ENCODE measurements at regions not wholly inside any gene's neighbourhood (a gene's known extent, or its start where the extent isn't known, plus 50 kb on each side); places are given as distances from the start of the nearest gene placed in this dataset.

GRCh38 chr1:14136881-14137280, 436.9 kb downstream of the PRDM2 start:
- Histone ChIP-seq H3K4me1 (ENCODE audit: control insufficient read depth in 3 of 3, insufficient read depth in 2 of 3, low read depth in 1 of 3, low read length in 2 of 3) (peaks cover 0 to under 1% (median 0%) of the 10 kb centered on the region in 3 donors), H3K27ac (ENCODE audit: low read depth in 1 of 3, low read length in 2 of 3) (no peak overlapping the region), H3K27me3 (ENCODE audit: control insufficient read depth in 3 of 3, insufficient read depth in 3 of 3, low read length in 3 of 3) (no peaks in the 10 kb centered on the region), H3K9me3 (ENCODE audit: control insufficient read depth in 2 of 2, insufficient read depth in 1 of 2, low read depth in 1 of 2, low read length in 1 of 2) (no peaks in the 10 kb centered on the region), H3K4me3 (ENCODE audit: low read depth in 1 of 3, low read length in 3 of 3) (no peak overlapping the region), H3K36me3 (ENCODE audit: control insufficient read depth in 3 of 3, insufficient read depth in 2 of 3, low read depth in 1 of 3, low read length in 3 of 3) (no peaks in the 10 kb centered on the region)
- FAIRE-seq = no peak
- 66 to 87% (median 73%) methylated on average over 5 of the region's 5 CpGs for WGBS, 3 donors
- no peak for DNase-seq

- Histone ChIP-seq H3K27ac (ENCODE audit: low read depth in 1 of 3, low read length in 2 of 3) (no peak overlapping the region), H3K4me1 (ENCODE audit: control insufficient read depth in 3 of 3, insufficient read depth in 2 of 3, low read depth in 1 of 3, low read length in 2 of 3) (peaks cover 0 to 3% (median 0%) of the 10 kb centered on the region in 3 donors), H3K36me3 (ENCODE audit: control insufficient read depth in 3 of 3, insufficient read depth in 2 of 3, low read depth in 1 of 3, low read length in 3 of 3) (no peaks in the 10 kb centered on the region), H3K9me3 (ENCODE audit: control insufficient read depth in 2 of 2, insufficient read depth in 1 of 2, low read depth in 1 of 2, low read length in 1 of 2) (no peaks in the 10 kb centered on the region), H3K4me3 (ENCODE audit: low read depth in 1 of 3, low read length in 3 of 3) (no peak overlapping the region), H3K27me3 (ENCODE audit: control insufficient read depth in 3 of 3, insufficient read depth in 3 of 3, low read length in 3 of 3) (no peaks in the 10 kb centered on the region)
- DNase-seq (no peak), FAIRE-seq (no peak)
- 89 to 91% (median 90%) methylated on average over 6 of the region's 6 CpGs for WGBS, 3 donors
Measured at GRCh38 chr1:14137411-14138134, 437.6 kb downstream of the PRDM2 start.

GRCh38 chr1:14138135-14138506, 438.1 kb downstream of the PRDM2 start:
- no peak for FAIRE-seq
- no peaks in the 10 kb centered on the region for H3K27me3 ChIP-seq (ENCODE audit: control insufficient read depth in 3 of 3, insufficient read depth in 3 of 3, low read length in 3 of 3)
- no peak for DNase-seq
- H3K36me3 ChIP-seq (ENCODE audit: control insufficient read depth in 3 of 3, insufficient read depth in 2 of 3, low read depth in 1 of 3, low read length in 3 of 3) = no peaks in the 10 kb centered on the region
- 81 to 88% (median 81%) methylated on average over 3 of the region's 3 CpGs for WGBS, 3 donors
- peaks cover 0 to 3% (median 0%) of the 10 kb centered on the region in 3 donors for H3K4me1 ChIP-seq (ENCODE audit: control insufficient read depth in 3 of 3, insufficient read depth in 2 of 3, low read depth in 1 of 3, low read length in 2 of 3)
- no peaks in the 10 kb centered on the region for H3K9me3 ChIP-seq (ENCODE audit: control insufficient read depth in 2 of 2, insufficient read depth in 1 of 2, low read depth in 1 of 2, low read length in 1 of 2)
- no peak overlapping the region for H3K27ac ChIP-seq (ENCODE audit: low read depth in 1 of 3, low read length in 2 of 3)
- no peak overlapping the region for H3K4me3 ChIP-seq (ENCODE audit: low read depth in 1 of 3, low read length in 3 of 3)

GRCh38 chr1:14138687-14139086, 438.7 kb downstream of the PRDM2 start:
- FAIRE-seq (no peak), DNase-seq (no peak)
- H3K27ac ChIP-seq (ENCODE audit: low read depth in 1 of 3, low read length in 2 of 3) = no peak overlapping the region
- H3K4me3 ChIP-seq (ENCODE audit: low read depth in 1 of 3, low read length in 3 of 3) = no peak overlapping the region
- no peaks in the 10 kb centered on the region for H3K27me3 ChIP-seq (ENCODE audit: control insufficient read depth in 3 of 3, insufficient read depth in 3 of 3, low read length in 3 of 3)
- WGBS, 3 donors = 76 to 93% (median 84%) methylated on average over 6 of the region's 6 CpGs
- no peaks in the 10 kb centered on the region for H3K36me3 ChIP-seq (ENCODE audit: control insufficient read depth in 3 of 3, insufficient read depth in 2 of 3, low read depth in 1 of 3, low read length in 3 of 3)
- H3K4me1 ChIP-seq (ENCODE audit: control insufficient read depth in 3 of 3, insufficient read depth in 2 of 3, low read depth in 1 of 3, low read length in 2 of 3) = peaks cover 0 to 3% (median 0%) of the 10 kb centered on the region in 3 donors
- H3K9me3 ChIP-seq (ENCODE audit: control insufficient read depth in 2 of 2, insufficient read depth in 1 of 2, low read depth in 1 of 2, low read length in 1 of 2) = no peaks in the 10 kb centered on the region

GRCh38 chr1:14140831-14141401, 440.9 kb downstream of the PRDM2 start:
- DNase-seq = no peak
- no peak for FAIRE-seq

GRCh38 chr1:14141656-14142055, 441.7 kb downstream of the PRDM2 start:
- Histone ChIP-seq H3K9me3 (ENCODE audit: control insufficient read depth in 2 of 2, insufficient read depth in 1 of 2, low read depth in 1 of 2, low read length in 1 of 2) (no peaks in the 10 kb centered on the region), H3K27me3 (ENCODE audit: control insufficient read depth in 3 of 3, insufficient read depth in 3 of 3, low read length in 3 of 3) (no peaks in the 10 kb centered on the region), H3K4me1 (ENCODE audit: control insufficient read depth in 3 of 3, insufficient read depth in 2 of 3, low read depth in 1 of 3, low read length in 2 of 3) (peaks cover 0 to 3% (median 0%) of the 10 kb centered on the region in 3 donors), H3K27ac (ENCODE audit: low read depth in 1 of 3, low read length in 2 of 3) (no peak overlapping the region), H3K4me3 (ENCODE audit: low read depth in 1 of 3, low read length in 3 of 3) (no peak overlapping the region), H3K36me3 (ENCODE audit: control insufficient read depth in 3 of 3, insufficient read depth in 2 of 3, low read depth in 1 of 3, low read length in 3 of 3) (no peaks in the 10 kb centered on the region)
- DNase-seq (no peak), FAIRE-seq (no peak)
- 72 to 83% (median 78%) methylated on average over 6 of the region's 6 CpGs for WGBS, 3 donors

More at GRCh38 chr1:14140831-14141401, 440.9 kb downstream of the PRDM2 start:
- no peak overlapping the region for H3K27ac ChIP-seq (ENCODE audit: low read depth in 1 of 3, low read length in 2 of 3)
- peaks cover 0 to 3% (median 0%) of the 10 kb centered on the region in 3 donors for H3K4me1 ChIP-seq (ENCODE audit: control insufficient read depth in 3 of 3, insufficient read depth in 2 of 3, low read depth in 1 of 3, low read length in 2 of 3)
- no peak overlapping the region for H3K4me3 ChIP-seq (ENCODE audit: low read depth in 1 of 3, low read length in 3 of 3)
- WGBS, 3 donors = 67 to 88% (median 86%) methylated on average over 13 of the region's 13 CpGs
- H3K9me3 ChIP-seq (ENCODE audit: control insufficient read depth in 2 of 2, insufficient read depth in 1 of 2, low read depth in 1 of 2, low read length in 1 of 2) = no peaks in the 10 kb centered on the region
- no peaks in the 10 kb centered on the region for H3K27me3 ChIP-seq (ENCODE audit: control insufficient read depth in 3 of 3, insufficient read depth in 3 of 3, low read length in 3 of 3)
- no peaks in the 10 kb centered on the region for H3K36me3 ChIP-seq (ENCODE audit: control insufficient read depth in 3 of 3, insufficient read depth in 2 of 3, low read depth in 1 of 3, low read length in 3 of 3)

- Histone ChIP-seq H3K27ac (ENCODE audit: low read depth in 1 of 3, low read length in 2 of 3) (no peak overlapping the region), H3K4me1 (ENCODE audit: control insufficient read depth in 3 of 3, insufficient read depth in 2 of 3, low read depth in 1 of 3, low read length in 2 of 3) (peaks cover 0 to 3% (median 0%) of the 10 kb centered on the region in 3 donors), H3K4me3 (ENCODE audit: low read depth in 1 of 3, low read length in 3 of 3) (no peak overlapping the region), H3K27me3 (ENCODE audit: control insufficient read depth in 3 of 3, insufficient read depth in 3 of 3, low read length in 3 of 3) (no peaks in the 10 kb centered on the region), H3K9me3 (ENCODE audit: control insufficient read depth in 2 of 2, insufficient read depth in 1 of 2, low read depth in 1 of 2, low read length in 1 of 2) (no peaks in the 10 kb centered on the region), H3K36me3 (ENCODE audit: control insufficient read depth in 3 of 3, insufficient read depth in 2 of 3, low read depth in 1 of 3, low read length in 3 of 3) (no peaks in the 10 kb centered on the region)
- WGBS, 3 donors = 71 to 91% (median 86%) methylated on average over 11 of the region's 11 CpGs
- FAIRE-seq (no peak), DNase-seq (peak in 1 of 2 donors; percentile 11)
Measured at GRCh38 chr1:14142397-14143100, 442.6 kb downstream of the PRDM2 start.

- H3K27me3 ChIP-seq (ENCODE audit: control insufficient read depth in 3 of 3, insufficient read depth in 3 of 3, low read length in 3 of 3) = no peaks in the 10 kb centered on the region
- H3K9me3 ChIP-seq (ENCODE audit: control insufficient read depth in 2 of 2, insufficient read depth in 1 of 2, low read depth in 1 of 2, low read length in 1 of 2) = no peaks in the 10 kb centered on the region
- FAIRE-seq (no peak), DNase-seq (no peak)
- H3K27ac ChIP-seq (ENCODE audit: low read depth in 1 of 3, low read length in 2 of 3) = no peak overlapping the region
- 60 to 79% (median 69%) methylated on average over 5 of the region's 5 CpGs for whole genome bisulfite sequencing, 3 donors
- H3K36me3 ChIP-seq (ENCODE audit: control insufficient read depth in 3 of 3, insufficient read depth in 2 of 3, low read depth in 1 of 3, low read length in 3 of 3) = no peaks in the 10 kb centered on the region
- no peak overlapping the region for H3K4me3 ChIP-seq (ENCODE audit: low read depth in 1 of 3, low read length in 3 of 3)
- H3K4me1 ChIP-seq (ENCODE audit: control insufficient read depth in 3 of 3, insufficient read depth in 2 of 3, low read depth in 1 of 3, low read length in 2 of 3) = peaks cover 0 to 3% (median 0%) of the 10 kb centered on the region in 3 donors
Measured at GRCh38 chr1:14143777-14144176, 443.8 kb downstream of the PRDM2 start.

All from small intestine (tissue), 7 donors.